ENCODE measurements at regions not wholly inside any gene's neighbourhood (a gene's known extent, or its start where the extent isn't known, plus 50 kb on each side); places are given as distances from the start of the nearest gene placed in this dataset.

- H3K4me3 ChIP-seq (ENCODE audit: low read length), result no peak overlapping the region
- peak overlapping the region; percentile 55 for H3K9ac ChIP-seq (ENCODE audit: low read length)
- POLR2A ChIA-PET (ENCODE audit: unreplicated experiment), result interaction anchor here (0.5 to 1.0 kb wide), 3 partner anchors 96 to 903 kb away, joined by 3 to 12 read pairs (median 3); no protein-coding TSS in a partner anchor
- H3K27ac ChIP-seq (ENCODE audit: low read length), result peak overlapping the region; percentile 78
- no peaks in the 10 kb centered on the region for H4K20me1 ChIP-seq (ENCODE audit: low read length)
- TF ChIP-seq CTCF (conservative IDR thresholded peaks at IDR 0.05; ENCODE audit: low read depth, low read length), result no peak
- TF ChIP-seq EZH2 (IDR thresholded peaks at IDR 0.05; ENCODE audit: low read length, unreplicated experiment), result no peak
- no peak for TF ChIP-seq EZH2phosphoT487 (IDR thresholded peaks at IDR 0.05; ENCODE audit: borderline replicate concordance, low read length)
- DNase-seq (peak; percentile 100), ATAC-seq (peak; percentile 37)
- BruUV-seq (replicated peaks), result no TSS peak
- no peak overlapping the region for H2AFZ ChIP-seq (ENCODE audit: low read length)
- peaks cover 48% of the 10 kb centered on the region for H3K4me1 ChIP-seq (ENCODE audit: insufficient read depth, low read length)
- no peaks in the 10 kb centered on the region for H3K79me2 ChIP-seq (ENCODE audit: low read length)
- no peaks in the 10 kb centered on the region for H3K27me3 ChIP-seq (ENCODE audit: low read length)
- no peaks in the 10 kb centered on the region for H3K9me3 ChIP-seq (ENCODE audit: low read length)
- H3K4me2 ChIP-seq (ENCODE audit: low read length), result peak overlapping the region; percentile 4
- CTCF ChIA-PET, result interaction anchor here (0.6 to 1.3 kb wide), 12 partner anchors 18 to 908 kb away, joined by 3 to 25 read pairs (median 4); no protein-coding TSS in a partner anchor
- intact Hi-C loops (cut with micrococcal nuclease), result loop anchor here (1.0 to 10.0 kb wide), 12 partner anchors 91 to 1139 kb away; partner anchors contain the start of gene CCDC91
- H3K9me2 ChIP-seq (replicated peaks; ENCODE audit: low read length), result no peaks in the 10 kb centered on the region
- no peaks in the 10 kb centered on the region for H3K36me3 ChIP-seq (ENCODE audit: low read depth, low read length)
- peaks cover 12% of the 10 kb centered on the region for H3F3A ChIP-seq (ENCODE audit: low read length, unreplicated experiment)
Observed at GRCh38 chr12:28872654-28873268, 276.3 kb upstream of the FAR2 start.

DNA sequence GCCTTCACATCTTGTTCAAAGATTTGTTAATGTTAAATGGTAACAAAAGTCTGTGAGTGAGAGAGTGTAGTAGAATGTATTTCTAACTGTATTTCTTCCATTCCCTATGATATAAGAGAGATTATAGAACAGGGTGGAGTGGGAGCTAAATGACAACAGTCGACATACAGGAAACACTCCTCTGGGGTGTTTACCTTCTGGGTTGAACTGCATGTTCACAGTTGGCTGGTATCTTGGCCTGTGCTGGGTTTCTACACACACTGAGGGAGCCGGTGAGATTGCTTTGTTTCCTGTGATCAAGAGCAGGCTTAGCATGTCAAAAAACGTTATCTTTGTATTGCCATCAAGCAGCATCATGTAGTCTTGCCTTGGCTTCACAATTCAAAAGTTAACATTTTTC, 274.3 kb upstream of the FAR2 start:
- Histone ChIP-seq H4K20me1 (ENCODE audit: low read length) (no peaks in the 10 kb centered on the region), H3K27me3 (ENCODE audit: low read length) (no peaks in the 10 kb centered on the region), H3K9me3 (ENCODE audit: low read length) (no peaks in the 10 kb centered on the region), H3K79me2 (ENCODE audit: low read length) (no peaks in the 10 kb centered on the region), H3K9me2 (replicated peaks; ENCODE audit: low read length) (no peaks in the 10 kb centered on the region), H3F3A (ENCODE audit: low read length, unreplicated experiment) (peaks cover 12% of the 10 kb centered on the region), H3K9ac (ENCODE audit: low read length) (no peak overlapping the region), H3K4me1 (ENCODE audit: insufficient read depth, low read length) (peaks cover 35% of the 10 kb centered on the region), H2AFZ (ENCODE audit: low read length) (no peak overlapping the region), H3K4me2 (ENCODE audit: low read length) (no peak overlapping the region), H3K36me3 (ENCODE audit: low read depth, low read length) (no peaks in the 10 kb centered on the region), H3K4me3 (ENCODE audit: low read length) (no peak overlapping the region), H3K27ac (ENCODE audit: low read length) (no peak overlapping the region)
- no peak for ATAC-seq
- intact Hi-C loops (cut with micrococcal nuclease), result loop anchor here (1.0 to 10.0 kb wide), 5 partner anchors 85 to 817 kb away; no protein-coding TSS in a partner anchor
- CTCF ChIA-PET, result no interaction called here
- POLR2A ChIA-PET (ENCODE audit: unreplicated experiment), result no interaction called here
- no TSS peak for BruUV-seq (replicated peaks)
- no peak for DNase-seq
- TF ChIP-seq EZH2phosphoT487 (IDR thresholded peaks at IDR 0.05; ENCODE audit: borderline replicate concordance, low read length) (no peak), CTCF (conservative IDR thresholded peaks at IDR 0.05; ENCODE audit: low read depth, low read length) (no peak), EZH2 (IDR thresholded peaks at IDR 0.05; ENCODE audit: low read length, unreplicated experiment) (no peak)

- H2AFZ ChIP-seq (ENCODE audit: low read length), result no peak overlapping the region
- H3K4me3 ChIP-seq (ENCODE audit: low read length), result no peak overlapping the region
- POLR2A ChIA-PET (ENCODE audit: unreplicated experiment), result no interaction called here
- no TSS peak for BruUV-seq (replicated peaks)
- no peaks in the 10 kb centered on the region for H3K27me3 ChIP-seq (ENCODE audit: low read length)
- H3K9me2 ChIP-seq (replicated peaks; ENCODE audit: low read length), result no peaks in the 10 kb centered on the region
- no peak for TF ChIP-seq CTCF (conservative IDR thresholded peaks at IDR 0.05; ENCODE audit: low read depth, low read length)
- H3K27ac ChIP-seq (ENCODE audit: low read length), result no peak overlapping the region
- peaks cover 4% of the 10 kb centered on the region for H3F3A ChIP-seq (ENCODE audit: low read length, unreplicated experiment)
- DNase-seq, result peak; percentile 54
- H3K79me2 ChIP-seq (ENCODE audit: low read length), result no peaks in the 10 kb centered on the region
- no peak for ATAC-seq
- CTCF ChIA-PET, result no interaction called here
- intact Hi-C loops (cut with micrococcal nuclease), result loop anchor here (1.0 to 10.0 kb wide), 3 partner anchors 87 to 199 kb away; no protein-coding TSS in a partner anchor
- no peaks in the 10 kb centered on the region for H4K20me1 ChIP-seq (ENCODE audit: low read length)
- H3K4me2 ChIP-seq (ENCODE audit: low read length), result no peak overlapping the region
- no peaks in the 10 kb centered on the region for H3K36me3 ChIP-seq (ENCODE audit: low read depth, low read length)
- no peaks in the 10 kb centered on the region for H3K9me3 ChIP-seq (ENCODE audit: low read length)
- H3K9ac ChIP-seq (ENCODE audit: low read length), result no peak overlapping the region
- peaks cover 20% of the 10 kb centered on the region for H3K4me1 ChIP-seq (ENCODE audit: insufficient read depth, low read length)
Observed at GRCh38 chr12:28876196-28876798, 272.8 kb upstream of the FAR2 start.

All from PC-3 (cell line).